HepG2 (cell line): ENCODE measurements at regions not wholly inside any gene's neighbourhood (a gene's known extent, or its start where the extent isn't known, plus 50 kb on each side); places are given as distances from the start of the nearest gene placed in this dataset.

Experiments used
- ATAC-seq: fragments of 200-7000 bp; cut with Tn5 transposase; 3 replicates; pipeline ENCODE4 v1.9.1; 2020; ENCODE audit warnings: mild to moderate bottlenecking, moderate library complexity
- BruUV-seq: library from RNA; stranded (reverse); fragments of 400-500 nt; replicated peaks from 2 replicates; lab custom pipeline; 2021; lab: Mats Ljungman, UMichigan
- CTCF ChIA-PET: fragments of 300-600 bp; formaldehyde crosslinking; extraction: SDS; loops from one replicate; lab custom pipeline; 2021; ENCODE audit warnings: low total read pairs, inconsistent platforms, low intra/inter-chr PET ratio; lab: Yijun Ruan, JAX
- POLR2A ChIA-PET: fragments of 350-600 bp; sonication (Branson Sonifier 250); formaldehyde crosslinking; loops from one replicate; lab custom pipeline; 2020; ENCODE audit warnings: antibody characterized with exemption, inconsistent platforms; lab: Yijun Ruan, JAX
- DNase-seq: peaks from one replicate; pipeline ENCODE4 v3.0.0-alpha.2; 2015; ENCODE audit warnings: low spot score
- FAIRE-seq: peaks from 3 replicates; lab custom pipeline; 2011; peaks lifted over from hg19 to GRCh38; lab: Jason Lieb, UNC
- H2AFZ ChIP-seq: one replicate; pipeline ENCODE4 v1.6.1; 2011; ENCODE audit warnings: low read length, inconsistent platforms
- H3K27ac ChIP-seq: fragments of 300-600 bp; 3 replicates; pipeline ENCODE4 v1.8.0; 2011; ENCODE audit warnings: mixed run types, mild to moderate bottlenecking, mixed read lengths, low read length, inconsistent platforms; ENCODE audit not compliant: insufficient read depth; ENCODE audit errors: extremely low read length
- H3K27me3 ChIP-seq, 2 experiments: fragments of 200-600 bp in 1 of 2; 2 replicates in 1 of 2; 3 replicates in 1 of 2; pipeline versions ENCODE4 v1.6.0 to v1.8.0; 2011; ENCODE audit warnings: low read length in 2 of 2, mild to moderate bottlenecking in 2 of 2, moderate library complexity in 2 of 2, inconsistent platforms in 1 of 2; ENCODE audit not compliant: insufficient read depth in 2 of 2, control insufficient read depth in 1 of 2
- H3K36me3 ChIP-seq, 2 experiments: fragments of 200-600 bp in 1 of 2; replicated peaks in 1 of 2; 2 replicates in 1 of 2; 3 replicates in 1 of 2; pipeline versions ENCODE4 v1.5.1 to v1.8.0; 2011; ENCODE audit warnings: low read length in 2 of 2, inconsistent platforms in 1 of 2; ENCODE audit not compliant: insufficient read depth in 2 of 2, control insufficient read depth in 1 of 2
- H3K4me1 ChIP-seq: 2 replicates; pipeline ENCODE4 v1.5.1; 2012; ENCODE audit warnings: low read length, inconsistent platforms; ENCODE audit not compliant: insufficient read depth
- H3K4me2 ChIP-seq: 2 replicates; pipeline ENCODE4 v1.6.0; 2011; ENCODE audit warnings: low read depth, low read length, inconsistent platforms
- H3K4me3 ChIP-seq, 3 experiments: fragments of 200-600 bp in 1 of 3; sonication (generic), shearing (Covaris generic) in 1 of 3; replicated peaks in 1 of 3; 2 replicates each; pipeline ENCODE4 v1.5.1; 2011 to 2016; ENCODE audit warnings: low read length in 3 of 3, inconsistent platforms in 2 of 3, low read depth in 2 of 3, mild to moderate bottlenecking in 2 of 3, control low read depth in 1 of 3, mixed read lengths in 1 of 3; ENCODE audit not compliant: insufficient read depth in 1 of 3
- H3K79me2 ChIP-seq: one replicate; pipeline ENCODE4 v1.6.1; 2011; ENCODE audit warnings: low read length, inconsistent platforms; ENCODE audit not compliant: insufficient read depth
- H3K9ac ChIP-seq: 2 replicates; pipeline ENCODE4 v1.6.0; 2011; ENCODE audit warnings: mild to moderate bottlenecking, low read depth, low read length, inconsistent platforms; ENCODE audit not compliant: insufficient read depth
- H3K9me3 ChIP-seq: 2 replicates; pipeline ENCODE4 v1.5.1; 2012; ENCODE audit warnings: mild to moderate bottlenecking, low read length
- H4K20me1 ChIP-seq: 2 replicates; pipeline ENCODE4 v1.6.0; 2011; ENCODE audit warnings: inconsistent platforms, mild to moderate bottlenecking, low read length, moderate library complexity; ENCODE audit not compliant: insufficient read depth
- EEA1 ChIP-seq: sonication (generic); formaldehyde crosslinking; IDR thresholded peaks from 2 replicates; pipeline ENCODE4 v1.5.1; 2020; ENCODE audit warnings: mild to moderate bottlenecking, missing genetic modification reagents, borderline replicate concordance
- EHMT2 ChIP-seq: fragments of 200-600 bp; sonication (generic); IDR thresholded peaks from 2 replicates; pipeline ENCODE4 v1.7.0; 2017; ENCODE audit warnings: antibody characterized with exemption, low read depth, low read length, borderline replicate concordance
- EP300 ChIP-seq, 3 experiments: sonication (generic) in 1 of 3; formaldehyde crosslinking in 1 of 3; IDR thresholded peaks; 2 replicates each; pipeline versions ENCODE4 v1.5.1 to v1.6.1; 2011 to 2020; ENCODE audit warnings: low read depth in 2 of 3, low read length in 2 of 3, borderline replicate concordance in 1 of 3, improper control_type of control experiment in 1 of 3, mild to moderate bottlenecking in 1 of 3, missing genetic modification reagents in 1 of 3, moderate library complexity in 1 of 3
- FOXK1 ChIP-seq: sonication (generic); formaldehyde crosslinking; IDR thresholded peaks from 2 replicates; pipeline ENCODE4 v1.4.0; 2020; ENCODE audit warnings: low read depth, missing genetic modification reagents, borderline replicate concordance
- GABPB1 ChIP-seq: IDR thresholded peaks from 2 replicates; pipeline ENCODE4 v1.6.1; 2016; ENCODE audit warnings: mild to moderate bottlenecking, missing genetic modification reagents, moderate library complexity, missing compliant biosample characterization
- MED13 ChIP-seq: sonication (generic); formaldehyde crosslinking; IDR thresholded peaks from 2 replicates; pipeline ENCODE4 v1.5.0; 2020; ENCODE audit warnings: missing genetic modification reagents
- SIX4 ChIP-seq: sonication (generic); formaldehyde crosslinking; IDR thresholded peaks from 2 replicates; pipeline ENCODE4 v1.4.0; 2020; ENCODE audit warnings: missing genetic modification reagents
- SRF ChIP-seq: IDR thresholded peaks from 2 replicates; pipeline ENCODE4 v1.6.1; 2011; ENCODE audit warnings: mild to moderate bottlenecking, low read depth, low read length, moderate library complexity
- ZFX ChIP-seq: sonication (generic); formaldehyde crosslinking; IDR thresholded peaks from 2 replicates; pipeline ENCODE4 v1.4.0; 2020; ENCODE audit warnings: mild to moderate bottlenecking, low read depth, missing genetic modification reagents, moderate library complexity
- ZNF501 ChIP-seq: sonication (generic); formaldehyde crosslinking; IDR thresholded peaks from 2 replicates; pipeline ENCODE4 v1.5.1; 2020; ENCODE audit warnings: mild to moderate bottlenecking, moderate library complexity, missing genetic modification reagents
- ZNF510 ChIP-seq: sonication (generic); formaldehyde crosslinking; IDR thresholded peaks from 2 replicates; pipeline ENCODE4 v1.4.0; 2020; ENCODE audit warnings: low read depth, mild to moderate bottlenecking, missing genetic modification reagents
- WGBS: methylation state at CpG from one replicate; pipeline ENCODE4 v1.1.6; 2017; ENCODE audit warnings: low lambda C conversion rate; 5-methylcytosine and 5-hydroxymethylcytosine counted together
- in situ Hi-C: cut with HindIII; loops from 2 replicates; pipeline ENCODE4 v1.10.0; 2017; ENCODE audit warnings: low pct_unique_long_range_greater_than_20kb; ENCODE audit not compliant: extremely low pct_ligation_motif_present
- intact Hi-C: fragments of 100-400 bp; cut with micrococcal nuclease; formaldehyde crosslinking; loops from one replicate; pipeline ENCODE4 v1.10.0; 2022; ENCODE audit not compliant: unreplicated experiment
- TF ChIP-seq, protein P1 (sequence below): sonication (generic); formaldehyde crosslinking; IDR thresholded peaks from 2 replicates; pipeline ENCODE4 v1.4.0; 2020; ENCODE audit warnings: missing genetic modification reagents, mild to moderate bottlenecking, borderline replicate concordance
- TF ChIP-seq, protein P2 (sequence below): sonication (generic); formaldehyde crosslinking; IDR thresholded peaks from 2 replicates; pipeline ENCODE4 v1.8.0; 2023; ENCODE audit warnings: mild to moderate bottlenecking, missing genetic modification reagents
- TF ChIP-seq, protein P3 (sequence below): IDR thresholded peaks from 2 replicates; pipeline ENCODE4 v1.6.1; 2012; ENCODE audit warnings: low read depth, low read length, improper control_type of control experiment
- TF ChIP-seq, protein P4 (sequence below): sonication (generic); formaldehyde crosslinking; IDR thresholded peaks from 2 replicates; pipeline ENCODE4 v1.5.0; 2020; ENCODE audit warnings: mild to moderate bottlenecking, missing genetic modification reagents
- TF ChIP-seq, protein P5 (sequence below): sonication (generic); formaldehyde crosslinking; IDR thresholded peaks from 2 replicates; pipeline ENCODE4 v1.4.0; 2020; ENCODE audit warnings: missing genetic modification reagents; ENCODE audit errors: not compliant biosample characterization

DNA sequence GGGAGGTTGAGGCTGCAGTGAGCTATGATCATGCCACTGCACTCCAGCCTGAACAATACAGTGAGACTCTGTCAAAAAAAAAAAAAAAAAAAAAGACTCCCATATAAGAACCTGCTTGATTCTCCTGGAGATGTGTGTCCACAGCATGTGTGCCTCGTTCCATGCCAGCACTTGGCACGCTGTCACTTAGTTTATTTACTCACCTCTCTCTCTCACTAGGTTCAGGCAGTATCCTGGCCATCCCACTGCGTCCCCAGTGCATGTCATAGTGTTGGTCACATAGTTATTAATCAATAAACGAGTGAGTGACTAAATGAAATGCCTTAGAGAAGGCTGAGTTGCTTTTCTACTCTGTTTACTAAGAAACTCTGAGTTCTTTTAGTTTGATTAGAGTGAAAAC is 79.1 kb upstream of the GPR12 start:
- POLR2A ChIA-PET: no interaction called here
- no peak overlapping the region for H3K4me2 ChIP-seq
- H3K9ac ChIP-seq: no peak overlapping the region
- 0% methylated on average over 4 of the region's 4 CpGs for WGBS
- TF ChIP-seq FOXK1 (no peak), ZNF501 (CRISPR knock-in tag) (no peak), SIX4 (no peak), GABPB1 (CRISPR knock-in tag) (no peak), SRF (no peak), ZNF510 (CRISPR knock-in tag) (no peak), EP300 (IDR thresholded peaks at IDR 0.05; ENCODE audit: low read depth in 2 of 2, low read length in 2 of 2) (no peak), EP300 (CRISPR knock-in tag; IDR thresholded peaks at IDR 0.05; ENCODE audit: borderline replicate concordance) (no peak), EEA1 (CRISPR knock-in tag) (no peak), MED13 (CRISPR knock-in tag) (no peak), EHMT2 (no peak), ZFX (CRISPR knock-in tag) (no peak)
- TF ChIP-seq, protein P1, sequence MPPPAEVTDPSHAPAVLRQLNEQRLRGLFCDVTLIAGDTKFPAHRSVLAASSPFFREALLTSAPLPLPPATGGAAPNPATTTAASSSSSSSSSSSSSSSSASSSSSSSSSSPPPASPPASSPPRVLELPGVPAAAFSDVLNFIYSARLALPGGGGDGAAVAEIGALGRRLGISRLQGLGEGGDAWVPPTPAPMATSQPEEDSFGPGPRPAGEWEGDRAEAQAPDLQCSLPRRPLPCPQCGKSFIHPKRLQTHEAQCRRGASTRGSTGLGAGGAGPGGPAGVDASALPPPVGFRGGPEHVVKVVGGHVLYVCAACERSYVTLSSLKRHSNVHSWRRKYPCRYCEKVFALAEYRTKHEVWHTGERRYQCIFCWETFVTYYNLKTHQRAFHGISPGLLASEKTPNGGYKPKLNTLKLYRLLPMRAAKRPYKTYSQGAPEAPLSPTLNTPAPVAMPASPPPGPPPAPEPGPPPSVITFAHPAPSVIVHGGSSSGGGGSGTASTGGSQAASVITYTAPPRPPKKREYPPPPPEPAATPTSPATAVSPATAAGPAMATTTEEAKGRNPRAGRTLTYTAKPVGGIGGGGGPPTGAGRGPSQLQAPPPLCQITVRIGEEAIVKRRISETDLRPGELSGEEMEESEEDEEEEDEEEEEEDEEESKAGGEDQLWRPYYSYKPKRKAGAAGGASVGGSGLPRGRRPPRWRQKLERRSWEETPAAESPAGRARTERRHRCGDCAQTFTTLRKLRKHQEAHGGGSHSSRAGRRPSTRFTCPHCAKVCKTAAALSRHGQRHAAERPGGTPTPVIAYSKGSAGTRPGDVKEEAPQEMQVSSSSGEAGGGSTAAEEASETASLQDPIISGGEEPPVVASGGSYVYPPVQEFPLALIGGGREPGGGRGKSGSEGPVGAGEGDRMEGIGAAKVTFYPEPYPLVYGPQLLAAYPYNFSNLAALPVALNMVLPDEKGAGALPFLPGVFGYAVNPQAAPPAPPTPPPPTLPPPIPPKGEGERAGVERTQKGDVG: no peak
- TF ChIP-seq, protein P2, sequence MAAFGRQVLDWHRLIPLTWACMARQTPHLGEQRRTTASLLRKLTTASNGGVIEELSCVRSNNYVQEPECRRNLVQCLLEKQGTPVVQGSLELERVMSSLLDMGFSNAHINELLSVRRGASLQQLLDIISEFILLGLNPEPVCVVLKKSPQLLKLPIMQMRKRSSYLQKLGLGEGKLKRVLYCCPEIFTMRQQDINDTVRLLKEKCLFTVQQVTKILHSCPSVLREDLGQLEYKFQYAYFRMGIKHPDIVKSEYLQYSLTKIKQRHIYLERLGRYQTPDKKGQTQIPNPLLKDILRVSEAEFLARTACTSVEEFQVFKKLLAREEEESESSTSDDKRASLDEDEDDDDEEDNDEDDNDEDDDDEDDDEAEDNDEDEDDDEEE (CRISPR knock-in tag): no peak
- TF ChIP-seq, protein P3, sequence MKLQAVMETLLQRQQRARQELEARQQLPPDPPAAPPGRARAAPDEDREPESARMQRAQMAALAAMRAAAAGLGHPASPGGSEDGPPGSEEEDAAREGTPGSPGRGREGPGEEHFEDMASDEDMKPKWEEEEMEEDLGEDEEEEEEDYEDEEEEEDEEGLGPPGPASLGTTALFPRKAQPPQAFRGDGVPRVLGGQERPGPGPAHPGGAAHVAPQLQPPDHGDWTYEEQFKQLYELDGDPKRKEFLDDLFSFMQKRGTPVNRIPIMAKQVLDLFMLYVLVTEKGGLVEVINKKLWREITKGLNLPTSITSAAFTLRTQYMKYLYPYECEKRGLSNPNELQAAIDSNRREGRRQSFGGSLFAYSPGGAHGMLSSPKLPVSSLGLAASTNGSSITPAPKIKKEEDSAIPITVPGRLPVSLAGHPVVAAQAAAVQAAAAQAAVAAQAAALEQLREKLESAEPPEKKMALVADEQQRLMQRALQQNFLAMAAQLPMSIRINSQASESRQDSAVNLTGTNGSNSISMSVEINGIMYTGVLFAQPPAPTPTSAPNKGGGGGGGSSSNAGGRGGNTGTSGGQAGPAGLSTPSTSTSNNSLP: no peak
- TF ChIP-seq, protein P4, sequence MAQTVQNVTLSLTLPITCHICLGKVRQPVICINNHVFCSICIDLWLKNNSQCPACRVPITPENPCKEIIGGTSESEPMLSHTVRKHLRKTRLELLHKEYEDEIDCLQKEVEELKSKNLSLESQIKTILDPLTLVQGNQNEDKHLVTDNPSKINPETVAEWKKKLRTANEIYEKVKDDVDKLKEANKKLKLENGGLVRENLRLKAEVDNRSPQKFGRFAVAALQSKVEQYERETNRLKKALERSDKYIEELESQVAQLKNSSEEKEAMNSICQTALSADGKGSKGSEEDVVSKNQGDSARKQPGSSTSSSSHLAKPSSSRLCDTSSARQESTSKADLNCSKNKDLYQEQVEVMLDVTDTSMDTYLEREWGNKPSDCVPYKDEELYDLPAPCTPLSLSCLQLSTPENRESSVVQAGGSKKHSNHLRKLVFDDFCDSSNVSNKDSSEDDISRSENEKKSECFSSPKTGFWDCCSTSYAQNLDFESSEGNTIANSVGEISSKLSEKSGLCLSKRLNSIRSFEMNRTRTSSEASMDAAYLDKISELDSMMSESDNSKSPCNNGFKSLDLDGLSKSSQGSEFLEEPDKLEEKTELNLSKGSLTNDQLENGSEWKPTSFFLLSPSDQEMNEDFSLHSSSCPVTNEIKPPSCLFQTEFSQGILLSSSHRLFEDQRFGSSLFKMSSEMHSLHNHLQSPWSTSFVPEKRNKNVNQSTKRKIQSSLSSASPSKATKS: no peak
- TF ChIP-seq, protein P5, sequence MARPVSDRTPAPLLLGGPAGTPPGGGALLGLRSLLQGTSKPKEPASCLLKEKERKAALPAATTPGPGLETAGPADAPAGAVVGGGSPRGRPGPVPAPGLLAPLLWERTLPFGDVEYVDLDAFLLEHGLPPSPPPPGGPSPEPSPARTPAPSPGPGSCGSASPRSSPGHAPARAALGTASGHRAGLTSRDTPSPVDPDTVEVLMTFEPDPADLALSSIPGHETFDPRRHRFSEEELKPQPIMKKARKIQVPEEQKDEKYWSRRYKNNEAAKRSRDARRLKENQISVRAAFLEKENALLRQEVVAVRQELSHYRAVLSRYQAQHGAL (CRISPR knock-in tag): no peak
- TF ChIP-seq, all 625 proteins: peak for 0
- Histone ChIP-seq H4K20me1 (no peaks in the 10 kb centered on the region), H3K4me1 (no peaks in the 10 kb centered on the region), H3K36me3 (no peaks in the 10 kb centered on the region), H3K27ac (no peak overlapping the region), H3K79me2 (no peaks in the 10 kb centered on the region), H3K9me3 (no peaks in the 10 kb centered on the region), H3K27me3 (peaks cover 0 to 6% of the 10 kb centered on the region in 2 experiments; a peak in 2 of 5 replicates), H2AFZ (no peak overlapping the region), H3K4me3 (no peak overlapping the region)
- BruUV-seq: no TSS peak
- CTCF ChIA-PET: no interaction called here
- in situ Hi-C loops (no loop called here), intact Hi-C loops (no loop called here)
- DNase-seq (no peak), FAIRE-seq (no peak), ATAC-seq (no peak)
